ENCODE measurements at regions not wholly inside any gene's neighbourhood (a gene's known extent, or its start where the extent isn't known, plus 50 kb on each side); places are given as distances from the start of the nearest gene placed in this dataset.

- no peak overlapping the region for H3K9ac ChIP-seq (ENCODE audit: low read length)
- H2AK5ac ChIP-seq (ENCODE audit: low read length), result no peak overlapping the region
- no peaks in the 10 kb centered on the region for H3K9me3 ChIP-seq (ENCODE audit: insufficient read depth, low read depth, low read length)
- no peak overlapping the region for H2BK120ac ChIP-seq (ENCODE audit: insufficient read depth, low read length, poor library complexity)
- no peak overlapping the region for H3K4me2 ChIP-seq (ENCODE audit: low read length)
- H3K4me3 ChIP-seq (ENCODE audit: low read depth, low read length), result no peak overlapping the region
- no peak overlapping the region for H4K12ac ChIP-seq (ENCODE audit: low read depth, low read length)
- H3K27ac ChIP-seq (ENCODE audit: low read depth, low read length), result no peak overlapping the region
- H4K8ac ChIP-seq (ENCODE audit: low read depth, low read length), result no peak overlapping the region
- no peaks in the 10 kb centered on the region for H3K36me3 ChIP-seq (ENCODE audit: control insufficient read depth in 1 of 2, insufficient read depth in 2 of 2, low read length in 2 of 2)
- H3K18ac ChIP-seq (ENCODE audit: low read length), result no peak overlapping the region
- no peak overlapping the region for H2BK12ac ChIP-seq (ENCODE audit: low read length)
- no peak overlapping the region for H3K14ac ChIP-seq (ENCODE audit: low read length)
- H4K91ac ChIP-seq (ENCODE audit: low read depth, low read length), result no peak overlapping the region
- H3K27me3 ChIP-seq (ENCODE audit: insufficient read depth, low read length), result no peaks in the 10 kb centered on the region
- H3K23ac ChIP-seq (ENCODE audit: low read length), result no peak overlapping the region
- WGBS (ENCODE audit: extremely low coverage, insufficient coverage, insufficient read length), result no CpG with 5 or more reads among the region's 3 CpGs
- no peaks in the 10 kb centered on the region for H3K79me1 ChIP-seq (ENCODE audit: low read length)
- no peak overlapping the region for H3K4ac ChIP-seq (ENCODE audit: low read depth, low read length)
- H2AFZ ChIP-seq (ENCODE audit: insufficient read depth, low read length, poor library complexity), result no peak overlapping the region
- no peak overlapping the region for H2BK5ac ChIP-seq (ENCODE audit: low read depth, low read length, poor library complexity)
- no peaks in the 10 kb centered on the region for H3K79me2 ChIP-seq (ENCODE audit: control insufficient read depth, insufficient read depth, low read length, poor library complexity)
- no peak for DNase-seq
- H3K4me1 ChIP-seq (ENCODE audit: control insufficient read depth in 1 of 2, insufficient read depth in 2 of 2, low read length in 2 of 2), result no peaks in the 10 kb centered on the region
Measured at GRCh38 chr1:221075911-221076310, 196.7 kb downstream of the HLX start.

DNA sequence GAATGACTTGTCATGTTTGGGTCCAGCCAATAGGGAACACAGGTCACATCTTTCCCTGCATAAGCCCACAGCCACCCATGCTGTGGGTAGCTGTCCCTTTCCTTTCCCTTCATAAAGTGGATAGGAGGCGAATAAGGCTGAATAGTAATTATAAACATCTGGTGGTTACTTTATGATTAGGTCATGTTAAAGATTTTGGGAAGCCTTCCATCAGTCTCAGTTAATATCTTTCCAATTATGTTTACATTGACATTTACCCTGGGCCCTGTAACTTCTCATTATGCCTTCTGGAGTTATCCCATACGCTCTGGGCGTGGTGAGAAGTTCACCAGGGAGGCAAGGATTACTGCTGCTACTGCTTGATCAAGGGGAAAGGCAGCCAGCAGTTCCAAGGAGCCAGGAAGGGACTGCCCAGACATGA is 197.2 kb downstream of the HLX start:
- no peaks in the 10 kb centered on the region for H3K36me3 ChIP-seq (ENCODE audit: control insufficient read depth in 1 of 2, insufficient read depth in 2 of 2, low read length in 2 of 2)
- H3K23ac ChIP-seq (ENCODE audit: low read length), result no peak overlapping the region
- no peak overlapping the region for H2AK5ac ChIP-seq (ENCODE audit: low read length)
- WGBS (ENCODE audit: extremely low coverage, insufficient coverage, insufficient read length), result no CpG with 5 or more reads among the region's 3 CpGs
- H3K4me3 ChIP-seq (ENCODE audit: low read depth, low read length), result no peak overlapping the region
- H3K4ac ChIP-seq (ENCODE audit: low read depth, low read length), result no peak overlapping the region
- no peak overlapping the region for H2AFZ ChIP-seq (ENCODE audit: insufficient read depth, low read length, poor library complexity)
- H4K8ac ChIP-seq (ENCODE audit: low read depth, low read length), result no peak overlapping the region
- no peaks in the 10 kb centered on the region for H3K4me1 ChIP-seq (ENCODE audit: control insufficient read depth in 1 of 2, insufficient read depth in 2 of 2, low read length in 2 of 2)
- no peak overlapping the region for H3K27ac ChIP-seq (ENCODE audit: low read depth, low read length)
- DNase-seq, result no peak
- H4K91ac ChIP-seq (ENCODE audit: low read depth, low read length), result no peak overlapping the region
- H2BK5ac ChIP-seq (ENCODE audit: low read depth, low read length, poor library complexity), result no peak overlapping the region
- no peaks in the 10 kb centered on the region for H3K27me3 ChIP-seq (ENCODE audit: insufficient read depth, low read length)
- no peak overlapping the region for H2BK120ac ChIP-seq (ENCODE audit: insufficient read depth, low read length, poor library complexity)
- no peaks in the 10 kb centered on the region for H3K9me3 ChIP-seq (ENCODE audit: insufficient read depth, low read depth, low read length)
- H3K79me1 ChIP-seq (ENCODE audit: low read length), result no peaks in the 10 kb centered on the region
- H3K9ac ChIP-seq (ENCODE audit: low read length), result no peak overlapping the region
- H3K18ac ChIP-seq (ENCODE audit: low read length), result no peak overlapping the region
- H3K79me2 ChIP-seq (ENCODE audit: control insufficient read depth, insufficient read depth, low read length, poor library complexity), result no peaks in the 10 kb centered on the region
- no peak overlapping the region for H2BK12ac ChIP-seq (ENCODE audit: low read length)
- no peak overlapping the region for H4K12ac ChIP-seq (ENCODE audit: low read depth, low read length)
- no peak overlapping the region for H3K4me2 ChIP-seq (ENCODE audit: low read length)
- H3K14ac ChIP-seq (ENCODE audit: low read length), result no peak overlapping the region

DNA sequence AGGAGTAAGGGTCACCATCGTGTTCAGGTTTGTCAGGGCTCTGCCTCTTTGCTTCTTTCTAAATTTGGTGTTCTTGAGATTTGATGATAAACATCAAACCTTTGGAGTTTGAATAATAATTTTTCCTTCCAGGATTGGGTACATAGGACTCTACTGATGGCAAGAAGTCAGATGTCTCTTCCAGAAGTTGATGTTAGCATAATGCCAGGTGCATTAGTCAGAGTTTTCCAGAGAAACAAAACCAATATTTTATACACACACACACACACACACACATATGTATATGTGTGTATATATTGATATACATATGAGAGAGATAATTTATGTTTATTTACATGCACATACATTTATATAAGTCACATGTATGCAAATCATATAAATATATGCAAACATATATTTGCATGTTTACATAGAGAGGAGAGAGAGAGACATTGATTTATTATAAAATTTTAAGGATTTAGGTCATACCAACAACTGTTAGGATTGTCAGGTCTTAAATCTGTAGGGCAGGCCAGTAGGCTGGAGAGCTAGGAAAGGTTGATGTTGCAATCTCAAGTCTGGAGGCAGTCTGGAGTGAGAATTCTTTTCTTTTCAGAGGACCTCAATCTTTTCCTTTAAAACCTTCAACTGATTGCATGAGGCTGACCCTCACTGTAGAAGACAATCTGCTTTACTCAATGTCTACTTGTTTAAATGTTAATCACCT is 199.2 kb downstream of the HLX start:
- H2BK5ac ChIP-seq (ENCODE audit: low read depth, low read length, poor library complexity), result no peak overlapping the region
- H4K91ac ChIP-seq (ENCODE audit: low read depth, low read length), result no peak overlapping the region
- H2AFZ ChIP-seq (ENCODE audit: insufficient read depth, low read length, poor library complexity), result no peak overlapping the region
- H3K18ac ChIP-seq (ENCODE audit: low read length), result no peak overlapping the region
- H2BK12ac ChIP-seq (ENCODE audit: low read length), result no peak overlapping the region
- H2AK5ac ChIP-seq (ENCODE audit: low read length), result no peak overlapping the region
- H3K4me2 ChIP-seq (ENCODE audit: low read length), result no peak overlapping the region
- H3K4me1 ChIP-seq (ENCODE audit: control insufficient read depth in 1 of 2, insufficient read depth in 2 of 2, low read length in 2 of 2), result no peaks in the 10 kb centered on the region
- no peak for DNase-seq
- no peaks in the 10 kb centered on the region for H3K9me3 ChIP-seq (ENCODE audit: insufficient read depth, low read depth, low read length)
- H4K12ac ChIP-seq (ENCODE audit: low read depth, low read length), result no peak overlapping the region
- H4K8ac ChIP-seq (ENCODE audit: low read depth, low read length), result no peak overlapping the region
- H3K9ac ChIP-seq (ENCODE audit: low read length), result no peak overlapping the region
- H3K36me3 ChIP-seq (ENCODE audit: control insufficient read depth in 1 of 2, insufficient read depth in 2 of 2, low read length in 2 of 2), result no peaks in the 10 kb centered on the region
- H3K4me3 ChIP-seq (ENCODE audit: low read depth, low read length), result no peak overlapping the region
- no peak overlapping the region for H3K27ac ChIP-seq (ENCODE audit: low read depth, low read length)
- H2BK120ac ChIP-seq (ENCODE audit: insufficient read depth, low read length, poor library complexity), result no peak overlapping the region
- no CpG with 5 or more reads among the region's 1 CpG for WGBS (ENCODE audit: extremely low coverage, insufficient coverage, insufficient read length)
- no peak overlapping the region for H3K23ac ChIP-seq (ENCODE audit: low read length)
- H3K27me3 ChIP-seq (ENCODE audit: insufficient read depth, low read length), result no peaks in the 10 kb centered on the region
- H3K4ac ChIP-seq (ENCODE audit: low read depth, low read length), result no peak overlapping the region
- H3K79me2 ChIP-seq (ENCODE audit: control insufficient read depth, insufficient read depth, low read length, poor library complexity), result no peaks in the 10 kb centered on the region
- H3K14ac ChIP-seq (ENCODE audit: low read length), result no peak overlapping the region
- no peaks in the 10 kb centered on the region for H3K79me1 ChIP-seq (ENCODE audit: low read length)

DNA sequence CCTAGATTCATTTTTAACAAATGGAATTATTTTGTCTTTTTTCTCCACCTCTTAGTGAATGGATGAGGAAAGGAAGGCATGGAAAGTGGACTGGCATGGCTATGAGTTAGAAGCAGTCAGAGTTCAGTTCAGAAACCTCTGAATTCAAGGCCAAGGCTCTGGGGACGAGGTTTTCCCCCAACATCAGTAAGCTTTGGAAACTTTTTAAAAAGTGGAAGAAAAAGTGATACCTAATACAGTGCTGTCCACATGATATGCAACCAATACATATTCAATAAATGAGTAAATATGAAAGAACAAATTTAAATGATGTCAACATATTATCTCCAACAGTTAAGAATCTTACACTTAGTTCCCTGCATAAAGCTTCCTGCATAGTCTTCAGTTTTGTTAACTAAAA is 204.7 kb downstream of the HLX start:
- H2BK120ac ChIP-seq (ENCODE audit: insufficient read depth, low read length, poor library complexity), result no peak overlapping the region
- no peak overlapping the region for H3K4me2 ChIP-seq (ENCODE audit: low read length)
- WGBS (ENCODE audit: extremely low coverage, insufficient coverage, insufficient read length), result no CpG with 5 or more reads among the region's 1 CpG
- no peak overlapping the region for H3K4me3 ChIP-seq (ENCODE audit: low read depth, low read length)
- H3K36me3 ChIP-seq (ENCODE audit: control insufficient read depth in 1 of 2, insufficient read depth in 2 of 2, low read length in 2 of 2), result no peaks in the 10 kb centered on the region
- H3K14ac ChIP-seq (ENCODE audit: low read length), result no peak overlapping the region
- no peak overlapping the region for H3K9ac ChIP-seq (ENCODE audit: low read length)
- H2AFZ ChIP-seq (ENCODE audit: insufficient read depth, low read length, poor library complexity), result no peak overlapping the region
- H3K23ac ChIP-seq (ENCODE audit: low read length), result no peak overlapping the region
- no peak overlapping the region for H4K91ac ChIP-seq (ENCODE audit: low read depth, low read length)
- no peak overlapping the region for H3K4ac ChIP-seq (ENCODE audit: low read depth, low read length)
- H3K79me2 ChIP-seq (ENCODE audit: control insufficient read depth, insufficient read depth, low read length, poor library complexity), result no peaks in the 10 kb centered on the region
- H3K18ac ChIP-seq (ENCODE audit: low read length), result no peak overlapping the region
- no peak overlapping the region for H4K12ac ChIP-seq (ENCODE audit: low read depth, low read length)
- no peak overlapping the region for H3K27ac ChIP-seq (ENCODE audit: low read depth, low read length)
- H3K9me3 ChIP-seq (ENCODE audit: insufficient read depth, low read depth, low read length), result no peaks in the 10 kb centered on the region
- no peaks in the 10 kb centered on the region for H3K79me1 ChIP-seq (ENCODE audit: low read length)
- H3K4me1 ChIP-seq (ENCODE audit: control insufficient read depth in 1 of 2, insufficient read depth in 2 of 2, low read length in 2 of 2), result no peaks in the 10 kb centered on the region
- H2AK5ac ChIP-seq (ENCODE audit: low read length), result no peak overlapping the region
- H2BK5ac ChIP-seq (ENCODE audit: low read depth, low read length, poor library complexity), result no peak overlapping the region
- H3K27me3 ChIP-seq (ENCODE audit: insufficient read depth, low read length), result no peaks in the 10 kb centered on the region
- no peak for DNase-seq
- H2BK12ac ChIP-seq (ENCODE audit: low read length), result no peak overlapping the region
- H4K8ac ChIP-seq (ENCODE audit: low read depth, low read length), result no peak overlapping the region

All from trophoblast cell (in vitro differentiated cells and primary cell).